ENCODE measurements at regions not wholly inside any gene's neighbourhood (a gene's known extent, or its start where the extent isn't known, plus 50 kb on each side); places are given as distances from the start of the nearest gene placed in this dataset.

DNA sequence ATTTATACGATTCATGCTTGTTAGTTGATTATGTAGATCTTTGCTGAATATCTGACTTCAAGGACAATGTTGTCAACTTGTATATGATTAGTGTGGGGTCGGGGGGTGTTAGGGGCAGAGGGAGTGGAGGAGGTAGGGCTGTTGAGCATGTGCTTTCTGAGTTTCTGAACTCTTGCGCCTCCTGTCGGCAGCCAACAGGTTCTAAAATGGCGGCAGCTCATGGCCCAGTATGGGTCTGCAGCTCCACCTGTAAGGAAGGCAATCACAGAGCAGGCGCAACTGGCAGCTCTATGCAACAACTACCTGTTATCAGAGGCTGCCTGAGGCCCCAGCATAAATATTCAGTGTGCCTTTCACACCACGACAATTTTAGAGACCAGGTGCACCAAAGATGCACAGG, 205.8 kb upstream of the PLXNA2 start:
- no peak for DNase-seq (ENCODE audit: low read depth)
- H3K4me3 ChIP-seq (ENCODE audit: control insufficient read depth, low read depth, low read length): no peak overlapping the region
- TF ChIP-seq, protein P1, sequence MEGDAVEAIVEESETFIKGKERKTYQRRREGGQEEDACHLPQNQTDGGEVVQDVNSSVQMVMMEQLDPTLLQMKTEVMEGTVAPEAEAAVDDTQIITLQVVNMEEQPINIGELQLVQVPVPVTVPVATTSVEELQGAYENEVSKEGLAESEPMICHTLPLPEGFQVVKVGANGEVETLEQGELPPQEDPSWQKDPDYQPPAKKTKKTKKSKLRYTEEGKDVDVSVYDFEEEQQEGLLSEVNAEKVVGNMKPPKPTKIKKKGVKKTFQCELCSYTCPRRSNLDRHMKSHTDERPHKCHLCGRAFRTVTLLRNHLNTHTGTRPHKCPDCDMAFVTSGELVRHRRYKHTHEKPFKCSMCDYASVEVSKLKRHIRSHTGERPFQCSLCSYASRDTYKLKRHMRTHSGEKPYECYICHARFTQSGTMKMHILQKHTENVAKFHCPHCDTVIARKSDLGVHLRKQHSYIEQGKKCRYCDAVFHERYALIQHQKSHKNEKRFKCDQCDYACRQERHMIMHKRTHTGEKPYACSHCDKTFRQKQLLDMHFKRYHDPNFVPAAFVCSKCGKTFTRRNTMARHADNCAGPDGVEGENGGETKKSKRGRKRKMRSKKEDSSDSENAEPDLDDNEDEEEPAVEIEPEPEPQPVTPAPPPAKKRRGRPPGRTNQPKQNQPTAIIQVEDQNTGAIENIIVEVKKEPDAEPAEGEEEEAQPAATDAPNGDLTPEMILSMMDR (IDR thresholded peaks at IDR 0.05; ENCODE audit: control insufficient read depth, insufficient read depth, low read depth, low read length, missing control alignments): no peak

DNA sequence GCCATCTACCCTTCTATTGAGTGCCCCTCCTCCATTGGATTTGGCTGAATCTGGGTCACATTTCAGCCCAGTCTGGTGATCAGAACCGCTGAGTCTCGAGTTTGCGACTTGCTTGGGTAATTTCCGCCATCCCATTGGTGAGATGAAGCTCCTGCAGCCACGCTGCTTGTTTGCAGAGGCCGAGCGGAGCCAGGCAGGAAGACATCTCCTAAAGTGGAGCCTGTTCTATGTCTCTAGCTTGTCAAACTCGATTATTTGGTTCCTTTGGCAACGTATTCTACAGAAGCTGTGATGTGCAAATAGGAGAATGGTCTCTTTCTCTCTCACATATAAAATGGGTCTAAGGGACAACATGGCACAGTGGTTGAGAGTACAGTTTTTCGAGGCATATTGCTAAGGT, 206.8 kb upstream of the PLXNA2 start:
- no peak overlapping the region for H3K4me3 ChIP-seq (ENCODE audit: control insufficient read depth, low read depth, low read length)
- TF ChIP-seq, protein P1 (IDR thresholded peaks at IDR 0.05; ENCODE audit: control insufficient read depth, insufficient read depth, low read depth, low read length, missing control alignments): no peak
- DNase-seq (ENCODE audit: low read depth): no peak

DNA sequence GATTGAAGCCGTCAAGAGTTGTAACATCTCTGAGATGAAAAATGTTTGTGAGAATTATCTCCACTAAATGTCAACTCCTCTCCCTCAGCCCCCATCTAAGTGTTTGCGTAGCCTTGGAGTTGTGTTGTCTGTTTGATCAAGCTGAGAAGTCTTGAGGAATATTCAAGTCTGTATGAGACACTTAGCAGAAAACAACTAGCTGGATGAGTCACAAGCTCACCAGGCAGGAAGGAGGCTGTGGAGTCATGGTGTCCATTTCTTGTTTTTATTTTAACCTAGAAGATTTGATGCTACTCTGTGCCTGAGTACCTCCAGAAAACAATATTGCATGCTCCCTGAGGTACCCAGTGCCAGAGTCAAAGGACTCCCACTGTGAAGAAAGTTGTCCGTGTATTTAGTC, 211.6 kb upstream of the PLXNA2 start:
- TF ChIP-seq, protein P1 (IDR thresholded peaks at IDR 0.05; ENCODE audit: control insufficient read depth, insufficient read depth, low read depth, low read length, missing control alignments): no peak
- H3K4me3 ChIP-seq (ENCODE audit: control insufficient read depth, low read depth, low read length): no peak overlapping the region
- no peak for DNase-seq (ENCODE audit: low read depth)

DNA sequence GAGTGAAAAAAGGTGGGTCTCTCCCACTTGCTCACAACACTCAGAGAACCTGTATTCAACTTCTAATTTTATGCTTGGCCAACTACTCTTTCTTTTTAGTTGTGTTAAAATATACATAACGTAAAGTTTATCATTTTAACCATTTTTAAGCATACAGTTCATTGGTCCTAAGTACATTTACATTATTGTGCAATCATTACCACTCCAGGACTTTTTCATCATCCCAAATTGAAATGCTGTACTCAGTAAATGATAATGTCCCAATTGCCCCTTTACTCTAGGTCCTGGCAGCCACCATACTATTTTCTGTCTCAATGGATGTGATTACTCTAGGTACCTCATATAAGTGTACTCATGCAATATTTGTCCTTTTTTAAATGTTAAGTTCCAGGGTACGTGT, 212.3 kb upstream of the PLXNA2 start:
- TF ChIP-seq, protein P1 (IDR thresholded peaks at IDR 0.05; ENCODE audit: control insufficient read depth, insufficient read depth, low read depth, low read length, missing control alignments): no peak
- DNase-seq (ENCODE audit: low read depth): no peak
- no peak overlapping the region for H3K4me3 ChIP-seq (ENCODE audit: control insufficient read depth, low read depth, low read length)

DNA sequence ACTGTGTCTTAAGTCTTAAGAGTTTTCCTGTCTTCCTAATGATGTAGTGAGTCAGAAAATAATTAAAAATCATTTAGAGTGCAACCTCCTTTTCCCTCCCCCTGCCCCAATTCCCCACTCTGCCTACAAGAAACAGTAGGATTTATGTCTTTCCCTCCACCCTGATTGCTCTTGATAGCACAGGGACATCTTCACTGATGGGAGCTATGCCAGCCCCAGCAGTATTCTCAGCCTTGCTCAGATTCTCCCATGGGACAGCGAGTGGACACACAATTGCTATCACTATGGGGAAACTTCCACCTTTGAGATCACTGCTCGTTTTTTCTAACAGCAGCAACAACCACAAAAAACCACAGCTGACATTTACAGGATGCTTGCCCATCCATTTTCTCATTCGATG, 216.6 kb upstream of the PLXNA2 start:
- TF ChIP-seq, protein P1 (IDR thresholded peaks at IDR 0.05; ENCODE audit: control insufficient read depth, insufficient read depth, low read depth, low read length, missing control alignments): no peak
- no peak overlapping the region for H3K4me3 ChIP-seq (ENCODE audit: control insufficient read depth, low read depth, low read length)
- no peak for DNase-seq (ENCODE audit: low read depth)

DNA sequence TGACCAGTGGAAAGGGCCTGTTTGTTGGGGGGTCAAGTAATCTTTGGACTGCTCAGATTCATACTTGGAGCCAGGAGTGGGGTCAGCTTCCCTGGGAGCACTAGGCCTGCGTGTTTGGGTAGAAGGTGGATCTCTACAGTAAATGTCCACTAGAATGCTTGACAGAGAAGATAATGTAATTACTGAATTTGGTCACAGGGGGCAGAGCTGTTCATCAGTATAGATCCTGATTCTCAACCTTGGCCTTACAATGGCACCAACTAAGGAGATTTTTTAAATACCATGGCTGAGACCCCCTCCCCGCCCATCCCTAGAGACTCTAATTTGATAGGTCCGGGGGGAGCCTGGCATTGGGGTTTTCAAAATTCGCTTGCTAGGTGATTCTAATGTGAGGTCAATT, 217.5 kb upstream of the PLXNA2 start:
- no peak overlapping the region for H3K4me3 ChIP-seq (ENCODE audit: control insufficient read depth, low read depth, low read length)
- TF ChIP-seq, protein P1 (IDR thresholded peaks at IDR 0.05; ENCODE audit: control insufficient read depth, insufficient read depth, low read depth, low read length, missing control alignments): no peak
- no peak for DNase-seq (ENCODE audit: low read depth)

DNA sequence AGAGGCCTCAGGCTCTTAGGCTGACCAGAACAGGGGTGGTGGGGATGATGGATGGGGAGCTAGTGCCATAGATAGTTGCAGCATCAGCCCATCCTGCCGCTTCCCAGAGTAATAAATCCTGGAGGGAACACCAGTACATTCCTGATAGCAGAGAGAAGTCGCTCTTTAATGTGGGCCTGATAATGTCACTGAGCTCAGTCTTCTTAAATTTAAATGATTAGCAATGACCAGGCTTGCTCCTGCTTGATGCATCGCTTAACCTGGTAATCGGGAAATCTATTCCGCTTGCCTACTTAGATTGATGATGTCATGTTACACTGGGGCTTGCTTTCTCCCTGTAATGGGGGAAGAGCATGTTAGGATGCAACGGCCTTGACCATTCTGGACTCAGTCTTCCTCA, 218.6 kb upstream of the PLXNA2 start:
- no peak overlapping the region for H3K4me3 ChIP-seq (ENCODE audit: control insufficient read depth, low read depth, low read length)
- DNase-seq (ENCODE audit: low read depth): no peak
- TF ChIP-seq, protein P1 (IDR thresholded peaks at IDR 0.05; ENCODE audit: control insufficient read depth, insufficient read depth, low read depth, low read length, missing control alignments): no peak

All from AG09309 (cell line).